Gastrocnemius medialis (tissue), 4 donors: ENCODE measurements at regions not wholly inside any gene's neighbourhood (a gene's known extent, or its start where the extent isn't known, plus 50 kb on each side); places are given as distances from the start of the nearest gene placed in this dataset.
"Not testable (repeated sequence)": the region's sequence is repeated elsewhere in the genome, so short reads cannot be mapped to it uniquely, and the experiment has no call there.

ENCODE experiments used
- ATAC-seq, 2 donors: fragments of 150-250 bp; one replicate each; pipeline ENCODE4 v1.9.1; 2016
- DNase-seq, 2 donors: peaks; one replicate each; pipeline ENCODE4 v3.0.0-alpha.2; 2019
- H3K27ac ChIP-seq, 4 donors: fragments of 200-600 bp; sonication (generic); 1 replicate in 1 of 4; 2 replicates in 3 of 4; pipeline ENCODE4 v1.5.1; 2016 to 2018; ENCODE audit warnings: mild to moderate bottlenecking in 2 of 4, moderate library complexity in 1 of 4
- H3K27me3 ChIP-seq, 3 donors: fragments of 200-600 bp; sonication (generic) in 2 of 3; 1 replicate in 1 of 3; 2 replicates in 2 of 3; pipeline versions ENCODE4 v1.5.1 to v1.6.0; 2016 to 2019; ENCODE audit warnings: mild to moderate bottlenecking in 1 of 3, moderate library complexity in 1 of 3
- H3K36me3 ChIP-seq, 2 donors: fragments of 200-600 bp; sonication (generic) in 1 of 2; one replicate each; pipeline ENCODE4 v1.5.1; 2017 to 2018
- H3K4me1 ChIP-seq, 2 donors: fragments of 200-600 bp; sonication (generic) in 1 of 2; one replicate each; pipeline ENCODE4 v1.5.1; 2016 to 2017; ENCODE audit warnings: mild to moderate bottlenecking in 2 of 2
- H3K4me3 ChIP-seq, 4 donors: fragments of 200-600 bp; sonication (generic) in 3 of 4; 1 replicate in 1 of 4; 2 replicates in 3 of 4; pipeline ENCODE4 v1.5.1; 2016 to 2019; ENCODE audit warnings: mild to moderate bottlenecking in 2 of 4
- H3K9me3 ChIP-seq, 3 donors: fragments of 200-600 bp; sonication (generic) in 2 of 3; 1 replicate in 1 of 3; 2 replicates in 2 of 3; pipeline ENCODE4 v1.5.1; 2016 to 2019
- POLR2A ChIP-seq, 2 donors: fragments of 450-650 bp; IDR thresholded peaks; one replicate each; pipeline ENCODE4 v1.6.1; 2017; ENCODE audit warnings: antibody characterized with exemption in 2 of 2, mild to moderate bottlenecking in 2 of 2, moderate library complexity in 2 of 2
- in situ Hi-C, 4 donors: fragments of 200-750 bp; cut with MboI; loops; one replicate each; pipeline versions ENCODE4 v1.15.0 to v1.8.0; 2017; ENCODE audit warnings: low sequenced_read_pairs in 4 of 4
- intact Hi-C: fragments of 100-400 bp; cut with DNase I; formaldehyde crosslinking; loops from one replicate; pipeline ENCODE4 v1.15.1; 2023; ENCODE audit warnings: low total_unique reads
- TF ChIP-seq, protein P1 (sequence below), 5 experiments: fragments of 450-650 bp in 3 of 5; fragments of 200-600 bp in 2 of 5; sonication (generic) in 2 of 5; IDR thresholded peaks in 4 of 5; conservative IDR thresholded peaks in 1 of 5; 1 replicate in 4 of 5; 2 replicates in 1 of 5; pipeline ENCODE4 v1.5.1; 2016 to 2019; ENCODE audit warnings: antibody characterized with exemption in 5 of 5, mild to moderate bottlenecking in 3 of 5, moderate library complexity in 3 of 5

GRCh38 chr1:72997624-72998023, 715.3 kb upstream of the NEGR1 start:
- no peak overlapping the region for H3K27ac ChIP-seq
- DNase-seq (no peak), ATAC-seq (no peak)
- no peak overlapping the region for H3K4me3 ChIP-seq
- H3K36me3 ChIP-seq: no peaks in the 10 kb centered on the region
- no peaks in the 10 kb centered on the region for H3K4me1 ChIP-seq
- intact Hi-C loops: no loop called here
- in situ Hi-C loops: no loop called here
- H3K9me3 ChIP-seq: no peaks in the 10 kb centered on the region
- TF ChIP-seq POLR2A (IDR thresholded peaks at IDR 0.05): no peak
- TF ChIP-seq, protein P1, sequence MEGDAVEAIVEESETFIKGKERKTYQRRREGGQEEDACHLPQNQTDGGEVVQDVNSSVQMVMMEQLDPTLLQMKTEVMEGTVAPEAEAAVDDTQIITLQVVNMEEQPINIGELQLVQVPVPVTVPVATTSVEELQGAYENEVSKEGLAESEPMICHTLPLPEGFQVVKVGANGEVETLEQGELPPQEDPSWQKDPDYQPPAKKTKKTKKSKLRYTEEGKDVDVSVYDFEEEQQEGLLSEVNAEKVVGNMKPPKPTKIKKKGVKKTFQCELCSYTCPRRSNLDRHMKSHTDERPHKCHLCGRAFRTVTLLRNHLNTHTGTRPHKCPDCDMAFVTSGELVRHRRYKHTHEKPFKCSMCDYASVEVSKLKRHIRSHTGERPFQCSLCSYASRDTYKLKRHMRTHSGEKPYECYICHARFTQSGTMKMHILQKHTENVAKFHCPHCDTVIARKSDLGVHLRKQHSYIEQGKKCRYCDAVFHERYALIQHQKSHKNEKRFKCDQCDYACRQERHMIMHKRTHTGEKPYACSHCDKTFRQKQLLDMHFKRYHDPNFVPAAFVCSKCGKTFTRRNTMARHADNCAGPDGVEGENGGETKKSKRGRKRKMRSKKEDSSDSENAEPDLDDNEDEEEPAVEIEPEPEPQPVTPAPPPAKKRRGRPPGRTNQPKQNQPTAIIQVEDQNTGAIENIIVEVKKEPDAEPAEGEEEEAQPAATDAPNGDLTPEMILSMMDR (IDR thresholded peaks at IDR 0.05 in 4 of 5, conservative IDR thresholded peaks at IDR 0.05 in 1 of 5): no peak
- H3K27me3 ChIP-seq: no peaks in the 10 kb centered on the region

GRCh38 chr1:72997041-72997440, 714.7 kb upstream of the NEGR1 start:
- intact Hi-C loops: no loop called here
- Histone ChIP-seq H3K27ac (no peak overlapping the region), H3K9me3 (no peaks in the 10 kb centered on the region), H3K4me3 (no peak overlapping the region), H3K4me1 (no peaks in the 10 kb centered on the region), H3K36me3 (no peaks in the 10 kb centered on the region), H3K27me3 (no peaks in the 10 kb centered on the region)
- TF ChIP-seq, protein P1 (IDR thresholded peaks at IDR 0.05 in 4 of 5, conservative IDR thresholded peaks at IDR 0.05 in 1 of 5): no peak
- no peak for TF ChIP-seq POLR2A (IDR thresholded peaks at IDR 0.05)
- in situ Hi-C loops: no loop called here
- DNase-seq (no peak), ATAC-seq (no peak)

- H3K4me1 ChIP-seq, H3K27ac ChIP-seq, DNase-seq, in situ Hi-C loops, ATAC-seq, H3K9me3 ChIP-seq, H3K36me3 ChIP-seq, H3K4me3 ChIP-seq, intact Hi-C loops, H3K27me3 ChIP-seq: not testable (repeated sequence)
These were observed 705.5 kb upstream of the NEGR1 start for GRCh38 chr1:72987871-72988270.

GRCh38 chr1:72986591-72987290, 704.4 kb upstream of the NEGR1 start:
- Histone ChIP-seq H3K36me3 (no peaks in the 10 kb centered on the region), H3K4me1 (no peaks in the 10 kb centered on the region), H3K27me3 (no peaks in the 10 kb centered on the region), H3K4me3 (no peak overlapping the region), H3K9me3 (no peaks in the 10 kb centered on the region), H3K27ac (no peak overlapping the region)
- no peak for DNase-seq
- no peak for ATAC-seq
- in situ Hi-C loops (no loop called here), intact Hi-C loops (no loop called here)
- no peak for TF ChIP-seq POLR2A (IDR thresholded peaks at IDR 0.05)
- TF ChIP-seq, protein P1 (IDR thresholded peaks at IDR 0.05 in 4 of 5, conservative IDR thresholded peaks at IDR 0.05 in 1 of 5): no peak

DNA sequence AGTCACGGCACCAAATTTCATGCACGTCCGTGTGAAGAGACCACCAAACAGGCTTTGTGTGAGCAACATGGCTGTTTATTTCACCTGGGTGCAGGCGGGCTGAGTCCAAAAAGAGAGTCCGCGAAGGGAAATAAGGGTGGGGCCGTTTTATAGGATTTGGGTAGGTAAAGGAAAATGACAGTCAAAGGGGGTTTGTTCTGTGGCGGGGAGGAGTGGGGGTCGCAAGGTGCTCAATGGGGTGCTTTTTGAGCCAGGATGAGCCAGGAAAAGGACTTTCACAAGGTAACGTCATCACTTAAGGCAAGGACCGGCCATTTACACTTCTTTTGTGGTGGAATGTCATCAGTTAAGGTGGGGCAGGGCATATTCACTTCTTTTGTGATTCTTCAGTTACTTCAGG, 702.7 kb upstream of the NEGR1 start:
- ATAC-seq, in situ Hi-C loops, intact Hi-C loops, H3K27ac ChIP-seq, H3K36me3 ChIP-seq, H3K4me3 ChIP-seq, H3K4me1 ChIP-seq, H3K27me3 ChIP-seq, H3K9me3 ChIP-seq, DNase-seq: not testable (repeated sequence)

DNA sequence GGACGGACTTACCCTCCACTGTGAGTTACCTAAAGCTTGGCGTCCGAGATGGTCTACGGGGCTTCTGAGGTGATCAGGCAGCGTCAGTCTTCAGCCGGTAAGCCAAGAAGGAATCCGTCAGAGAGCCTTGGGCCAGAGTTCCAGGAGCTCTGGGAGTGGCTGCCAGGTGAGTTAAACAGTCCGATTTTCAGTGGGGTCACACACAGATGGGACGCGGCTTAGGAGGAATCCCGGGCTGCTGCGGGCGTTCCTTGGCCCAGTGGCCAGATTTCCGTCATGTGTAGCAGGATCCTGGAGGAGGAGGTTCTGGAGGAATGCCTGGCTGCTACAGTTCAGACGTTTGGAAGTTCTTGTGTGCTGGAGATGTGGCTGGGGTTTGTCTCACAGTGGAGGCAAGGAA, 700.7 kb upstream of the NEGR1 start:
- ATAC-seq, H3K4me3 ChIP-seq, H3K9me3 ChIP-seq, H3K36me3 ChIP-seq, H3K4me1 ChIP-seq, H3K27ac ChIP-seq, H3K27me3 ChIP-seq, intact Hi-C loops, DNase-seq, in situ Hi-C loops: not testable (repeated sequence)
